IPS DF 19.7 (cell line): ENCODE measurements at regions not wholly inside any gene's neighbourhood (a gene's known extent, or its start where the extent isn't known, plus 50 kb on each side); places are given as distances from the start of the nearest gene placed in this dataset.
A peak's percentile ranks its signal among the peaks of the same experiment; 100 is the strongest.
"Not testable (repeated sequence)": the region's sequence is repeated elsewhere in the genome, so short reads cannot be mapped to it uniquely, and the experiment has no call there.

Experiments used
- DNase-seq: peaks from one replicate; pipeline ENCODE4 v3.0.0-alpha.2; 2013; ENCODE audit warnings: low read depth, low spot score

DNA sequence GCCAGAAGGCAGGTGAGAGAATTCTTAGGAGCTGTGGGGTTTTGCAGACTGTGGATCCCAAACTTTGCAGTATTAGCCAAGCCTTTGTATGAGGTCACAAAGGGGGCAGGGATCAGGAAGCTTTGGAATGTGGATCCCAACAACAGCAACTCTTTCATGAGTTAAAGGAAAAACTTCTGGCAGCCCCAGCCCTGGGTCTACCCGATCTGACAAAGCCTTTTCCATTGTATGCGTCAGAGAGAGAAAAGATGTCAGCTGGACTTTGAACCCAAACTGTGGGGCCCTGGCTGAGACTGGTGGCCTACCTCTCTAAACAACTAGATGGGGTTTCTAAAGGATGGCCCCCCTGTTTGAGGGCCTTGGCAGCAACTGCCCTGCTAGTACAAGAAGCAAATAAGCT is 101.8 kb upstream of the OSBPL11 start:
- not testable (repeated sequence) for DNase-seq

DNA sequence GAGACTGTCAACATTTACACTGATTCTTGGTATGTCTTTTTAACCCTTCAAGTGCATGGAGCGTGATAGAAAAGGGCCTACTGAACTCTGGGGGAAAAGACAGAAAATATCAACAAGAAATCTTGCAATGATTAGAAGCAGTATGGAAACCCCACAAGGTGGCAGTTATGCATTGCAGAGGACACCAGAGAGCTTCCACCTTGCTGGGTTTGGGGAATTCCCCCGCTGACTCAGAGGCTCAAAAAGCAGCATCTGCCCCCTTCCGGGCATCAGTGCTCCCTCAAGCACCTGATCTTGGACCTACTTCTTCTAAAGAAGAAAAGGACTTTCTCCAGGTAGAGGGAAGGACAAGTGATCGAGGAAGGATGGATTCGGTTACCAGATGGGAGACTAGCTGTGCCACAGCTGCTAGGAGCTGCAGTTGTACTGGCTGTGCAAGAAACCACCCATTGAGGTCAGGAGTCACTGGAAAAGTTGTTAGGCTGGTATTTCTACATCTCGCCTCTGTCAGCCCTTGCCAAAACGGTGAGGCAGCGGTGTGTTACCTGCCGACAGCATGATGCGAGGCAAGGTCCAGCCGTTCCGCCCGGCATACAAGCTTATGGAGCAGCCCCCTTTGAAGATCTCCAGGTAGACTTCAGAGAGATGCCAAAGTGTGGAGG is 102.8 kb upstream of the OSBPL11 start:
- DNase-seq, result not testable (repeated sequence)

DNA sequence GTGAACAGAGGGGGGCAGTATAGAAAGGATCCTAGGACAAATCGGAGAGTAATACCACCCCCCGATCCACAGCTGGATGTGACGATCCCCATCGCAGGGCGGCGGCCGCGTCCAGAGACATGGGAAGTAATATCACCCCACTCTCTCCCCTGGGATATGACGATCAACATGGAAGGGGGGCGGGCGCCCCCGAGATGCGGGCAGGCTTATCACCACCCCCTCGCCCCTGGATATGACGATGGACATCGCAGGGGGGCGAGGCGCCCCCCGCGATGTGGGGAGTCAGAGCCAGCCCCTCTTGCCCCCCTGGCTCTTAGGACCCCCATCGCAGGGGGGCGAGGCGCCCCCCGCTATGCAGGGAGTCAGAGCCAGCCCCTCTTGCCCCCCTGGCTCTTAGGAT is 120.4 kb upstream of the OSBPL11 start:
- DNase-seq, result no peak

DNA sequence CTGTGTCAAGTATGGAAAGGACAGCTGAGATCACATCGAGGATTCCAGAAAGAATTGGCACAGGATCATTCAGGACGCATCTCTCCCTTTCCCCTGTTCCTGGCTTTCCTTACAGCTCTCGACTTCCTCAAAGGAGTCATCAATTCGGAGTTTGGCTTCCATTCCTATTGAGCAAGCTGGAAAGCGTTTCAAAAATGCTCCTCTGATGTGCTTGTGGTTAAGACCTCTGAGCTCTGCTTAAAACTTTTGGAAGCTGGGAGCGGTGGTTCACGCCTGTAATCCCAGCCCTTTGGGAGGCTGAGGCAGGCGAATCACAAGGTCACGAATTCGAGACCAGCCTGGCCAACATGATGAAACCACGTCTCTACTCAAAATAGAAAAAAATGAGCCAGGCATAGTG is 136.9 kb upstream of the OSBPL11 start:
- DNase-seq, result not testable (repeated sequence)

DNA sequence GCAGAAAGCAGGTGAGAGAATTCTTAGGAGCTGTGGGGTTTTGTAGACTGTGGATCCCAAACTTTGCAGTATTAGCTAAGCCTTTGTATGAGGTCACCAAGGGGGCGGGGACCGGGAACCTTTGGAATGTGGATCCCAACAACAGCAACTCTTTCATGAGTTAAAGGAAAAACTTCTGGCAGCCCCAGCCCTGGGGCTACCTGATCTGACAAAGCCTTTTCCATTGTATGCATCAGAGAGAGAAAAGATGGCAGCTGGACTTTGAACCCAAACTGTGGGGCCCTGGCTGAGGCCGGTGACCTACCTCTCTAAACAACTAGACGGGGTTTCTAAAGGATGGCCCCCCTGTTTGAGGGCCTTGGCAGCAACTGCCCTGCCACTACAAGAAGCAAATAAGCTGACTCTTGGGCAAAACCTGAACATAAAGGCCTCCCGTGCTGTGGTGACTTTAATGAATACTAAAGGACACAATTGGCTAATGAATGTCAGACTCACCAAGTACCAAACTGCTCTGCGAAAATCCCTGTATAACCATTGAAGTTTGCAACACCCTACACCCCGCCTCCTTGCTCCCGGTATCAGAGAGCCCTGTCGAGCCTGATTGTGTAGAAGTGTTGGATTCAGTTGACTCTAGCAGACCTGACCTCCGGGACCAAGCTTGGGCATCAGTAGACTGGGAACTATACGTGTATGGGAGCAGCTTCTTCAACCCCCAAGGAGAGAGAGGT is 146.9 kb upstream of the OSBPL11 start:
- DNase-seq, result not testable (repeated sequence)

DNA sequence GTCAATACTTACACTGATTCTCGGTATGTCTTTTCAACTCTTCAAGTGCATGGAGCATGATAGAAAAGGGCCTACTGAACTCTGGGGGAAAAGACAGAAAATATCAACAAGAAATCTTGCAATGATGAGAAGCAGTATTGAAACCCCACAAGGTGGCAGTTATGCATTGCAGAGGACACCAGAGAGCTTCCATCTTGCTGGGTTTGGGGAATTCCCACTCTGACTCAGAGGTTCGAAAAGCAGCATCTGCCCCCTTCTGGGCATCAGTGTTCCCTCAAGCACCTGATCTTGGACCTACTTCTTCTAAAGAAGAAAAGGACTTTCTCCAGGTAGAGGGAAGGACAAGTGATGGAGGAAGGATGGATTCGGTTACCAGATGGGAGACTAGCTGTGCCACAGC is 147.5 kb upstream of the OSBPL11 start:
- peak; percentile 59 for DNase-seq

DNA sequence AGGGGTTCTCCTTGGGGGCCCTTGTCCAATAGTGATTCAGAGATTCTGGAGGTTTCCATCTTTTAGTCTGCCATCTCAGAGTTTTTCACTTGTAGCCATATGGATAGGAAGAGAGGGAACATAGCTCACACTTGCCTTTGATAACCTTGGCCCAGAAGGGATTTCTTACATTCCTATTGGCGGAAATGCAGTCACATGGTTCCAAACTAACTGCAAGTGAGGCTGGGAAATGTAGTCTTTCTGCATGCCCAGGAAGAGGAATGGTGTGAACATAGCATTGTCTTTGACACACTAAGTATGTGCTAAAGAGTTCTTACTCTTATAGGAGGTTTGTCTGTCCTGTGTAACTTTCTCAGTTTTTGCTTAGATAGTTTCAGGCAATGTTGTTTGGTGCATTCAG is 161.8 kb upstream of the OSBPL11 start:
- not testable (repeated sequence) for DNase-seq

DNA sequence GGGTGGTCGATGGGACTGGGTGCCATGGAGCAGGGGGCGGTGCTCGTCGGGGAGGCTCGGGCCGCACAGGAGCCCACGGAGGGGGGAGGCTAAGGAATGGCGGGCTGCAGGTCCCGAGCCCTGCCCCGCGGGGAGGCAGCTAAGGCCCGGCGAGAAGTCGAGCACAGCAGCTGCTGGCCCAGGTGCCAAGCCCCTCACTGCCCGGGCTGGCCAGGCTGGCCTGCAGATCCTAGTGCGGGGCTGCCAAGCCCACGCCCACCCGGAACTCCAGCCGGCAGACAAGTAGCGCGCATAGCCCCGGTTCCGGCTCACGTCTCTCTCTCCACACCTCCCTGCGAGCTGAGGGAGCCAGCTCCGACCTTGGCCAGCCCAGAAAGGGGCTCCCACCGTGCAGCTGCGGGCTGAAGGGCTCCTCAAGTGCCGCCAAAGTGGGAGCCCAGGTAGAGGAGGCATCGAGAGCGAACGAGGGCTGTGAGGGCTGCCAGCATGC is 163.4 kb upstream of the OSBPL11 start:
- not testable (repeated sequence) for DNase-seq

DNA sequence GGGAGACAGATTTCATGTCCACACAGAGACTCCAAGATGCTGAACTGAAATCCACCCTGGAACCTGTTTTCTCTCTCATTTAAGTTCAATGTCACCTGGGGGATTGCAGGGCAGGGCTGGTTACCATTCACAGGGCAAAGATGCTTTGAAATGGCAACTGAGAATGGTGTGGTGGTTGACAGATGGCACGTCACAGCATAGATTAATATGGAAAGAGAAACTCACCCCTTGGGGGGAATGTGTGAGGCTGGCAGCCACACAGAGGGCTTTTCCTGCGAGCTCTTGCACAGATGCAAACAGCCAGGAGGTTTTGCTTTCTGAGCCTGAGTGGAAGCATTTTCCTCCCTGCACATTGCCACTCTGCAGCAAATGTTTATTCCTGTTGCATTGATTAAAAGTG is 167.3 kb upstream of the OSBPL11 start:
- not testable (repeated sequence) for DNase-seq

DNA sequence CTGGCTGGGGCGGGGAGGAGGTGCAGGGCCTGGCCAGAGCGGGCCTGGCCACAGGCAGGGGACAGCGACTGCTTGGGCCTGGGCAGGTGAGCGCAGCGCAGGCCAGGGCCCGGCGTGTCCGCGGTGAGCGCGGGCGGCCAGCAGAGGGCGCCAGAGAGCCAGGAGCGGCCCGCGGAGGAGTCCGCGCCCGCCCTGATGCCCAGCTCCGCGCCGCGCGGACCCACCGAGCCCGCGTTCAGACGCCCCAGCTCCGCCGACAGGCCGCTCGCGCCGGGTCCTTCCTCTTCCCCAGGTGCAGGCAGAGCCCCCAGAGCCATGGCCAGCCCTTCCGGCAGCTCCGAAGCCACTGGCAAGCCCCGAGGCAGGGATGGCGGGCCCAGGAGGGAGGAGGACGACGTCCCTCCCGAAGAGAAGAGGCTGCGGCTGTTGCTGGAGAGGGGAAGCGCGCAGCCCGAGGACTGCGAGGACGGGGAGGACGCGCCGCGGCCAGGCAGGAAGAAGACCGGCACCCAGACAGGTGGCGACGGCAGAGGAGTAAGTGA is 171.1 kb upstream of the OSBPL11 start:
- DNase-seq, result not testable (repeated sequence)

DNA sequence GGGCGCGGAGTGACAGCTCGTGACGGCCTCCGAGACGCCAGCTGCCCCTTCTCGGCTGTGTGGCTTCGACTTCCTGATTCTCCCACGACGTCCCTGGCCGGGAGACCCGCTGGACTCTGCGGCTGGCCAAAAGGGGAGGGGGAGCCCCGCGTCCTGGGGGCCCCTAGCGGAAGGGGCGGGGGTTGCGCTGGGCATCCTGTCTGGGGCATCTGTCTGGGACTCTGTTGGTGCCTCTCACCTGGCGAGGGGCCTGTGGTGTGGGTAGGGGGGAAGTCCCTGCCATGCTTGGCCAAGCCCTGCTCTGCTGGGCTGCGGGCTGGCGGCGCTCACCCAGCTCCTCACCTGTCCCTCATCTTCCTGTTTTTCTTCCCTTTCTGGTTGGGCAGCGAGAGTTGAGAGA is 171.6 kb upstream of the OSBPL11 start:
- DNase-seq, result not testable (repeated sequence)

DNA sequence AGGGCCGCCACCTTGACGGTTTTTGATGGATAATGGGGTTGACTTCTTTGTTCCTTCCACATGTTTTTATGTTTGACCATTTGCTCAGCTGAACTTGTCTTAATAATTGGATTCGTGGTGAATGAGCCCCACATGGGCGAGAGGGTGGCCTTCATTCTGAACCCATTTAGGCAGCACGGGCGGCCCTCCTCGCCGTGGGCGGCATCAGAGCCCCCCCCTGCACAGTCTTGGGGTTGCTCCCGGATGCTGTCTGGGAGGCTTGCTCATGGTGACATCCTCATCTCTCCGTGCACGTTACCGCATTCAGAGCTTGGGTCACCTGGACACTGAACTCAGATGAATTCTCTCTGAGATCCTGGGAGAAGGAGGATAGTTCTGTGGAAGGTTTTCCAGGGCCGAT is 172.3 kb upstream of the OSBPL11 start:
- no peak for DNase-seq

DNA sequence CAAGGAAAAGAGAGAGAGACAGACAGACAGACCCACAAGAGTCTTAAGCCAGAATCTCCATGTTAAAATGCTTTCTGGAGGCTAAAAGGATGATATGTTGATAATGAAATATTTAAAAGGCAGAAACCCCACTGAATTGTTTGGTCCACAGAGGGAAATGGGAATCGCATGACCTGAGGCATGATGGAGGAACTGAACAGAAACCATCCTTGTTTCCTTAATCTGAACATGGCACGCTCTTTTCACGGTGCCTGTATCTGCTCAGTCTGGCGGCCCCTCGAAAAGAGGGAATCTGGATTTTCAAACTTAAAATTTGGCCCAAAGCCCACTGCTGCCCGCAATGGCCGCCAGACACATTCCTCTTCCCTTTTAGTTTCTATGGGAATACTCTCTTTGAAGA is 173.5 kb upstream of the OSBPL11 start:
- not testable (repeated sequence) for DNase-seq

DNA sequence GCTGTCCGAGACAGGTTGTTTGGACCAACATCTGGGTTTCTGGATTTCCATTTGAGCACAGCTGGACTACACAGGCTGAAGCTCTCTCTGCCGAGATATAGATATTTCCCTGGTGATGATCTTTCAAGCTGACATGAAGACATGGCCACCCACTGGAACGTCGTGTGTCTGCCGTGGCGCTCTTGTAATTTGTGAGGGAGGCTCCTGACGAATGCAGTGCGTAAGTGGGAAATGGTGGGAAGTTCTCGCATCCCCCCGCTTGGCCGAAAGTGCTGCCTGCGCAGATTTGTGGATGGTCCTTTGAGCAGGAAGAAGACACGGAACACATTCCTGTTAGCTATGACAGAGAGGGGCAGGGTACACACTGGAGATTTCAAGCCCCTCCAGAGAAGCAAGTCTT is 176.2 kb upstream of the OSBPL11 start:
- not testable (repeated sequence) for DNase-seq

DNA sequence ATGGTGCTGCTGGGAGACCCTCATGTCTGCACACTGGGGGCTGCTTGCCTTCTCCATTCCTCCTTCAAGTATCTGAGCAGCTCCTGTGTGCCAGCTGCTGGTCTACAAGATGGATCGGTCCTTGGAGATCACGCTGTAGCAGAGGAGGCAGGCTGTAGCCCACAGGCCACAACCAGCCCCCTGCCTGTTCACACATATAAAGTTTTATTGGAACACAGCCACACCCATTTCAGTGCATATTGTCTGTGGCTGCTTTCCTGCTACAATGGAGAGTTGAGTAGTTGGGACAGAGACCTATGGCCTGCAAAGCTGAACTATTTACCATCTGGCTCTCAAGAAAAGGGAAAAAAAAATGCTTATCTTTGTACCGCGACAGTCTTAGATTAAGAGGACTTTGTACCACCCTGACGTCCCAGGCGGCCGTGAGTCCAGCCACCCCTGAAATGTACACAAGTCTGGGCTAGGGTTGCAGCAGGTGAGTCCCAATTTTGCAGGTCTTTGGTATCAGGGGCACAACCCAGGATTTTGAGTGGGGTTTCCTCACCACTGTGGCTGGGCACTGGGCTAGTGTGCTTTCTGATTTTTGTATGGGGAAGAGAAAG is 179.2 kb upstream of the OSBPL11 start:
- not testable (repeated sequence) for DNase-seq

DNA sequence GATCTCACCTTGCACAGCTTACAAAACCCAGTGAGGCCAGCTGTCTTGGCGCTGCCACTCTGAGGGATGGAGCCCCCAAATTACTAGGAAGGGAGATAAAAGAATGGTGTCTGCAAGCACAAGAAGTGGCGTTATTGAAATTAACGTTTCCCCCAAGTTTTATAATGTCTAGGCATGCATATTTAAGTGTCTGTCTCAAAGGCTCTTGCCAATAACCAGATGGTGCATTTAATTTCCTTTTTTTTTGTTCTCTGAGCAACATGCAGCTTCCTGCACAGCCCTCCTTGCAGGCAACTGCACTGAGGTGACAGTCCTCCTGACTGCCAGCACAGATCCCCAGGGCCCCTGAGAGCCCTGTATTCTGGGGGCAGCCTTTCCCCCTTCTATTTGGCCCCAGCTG is 179.8 kb upstream of the OSBPL11 start:
- DNase-seq, result not testable (repeated sequence)

DNA sequence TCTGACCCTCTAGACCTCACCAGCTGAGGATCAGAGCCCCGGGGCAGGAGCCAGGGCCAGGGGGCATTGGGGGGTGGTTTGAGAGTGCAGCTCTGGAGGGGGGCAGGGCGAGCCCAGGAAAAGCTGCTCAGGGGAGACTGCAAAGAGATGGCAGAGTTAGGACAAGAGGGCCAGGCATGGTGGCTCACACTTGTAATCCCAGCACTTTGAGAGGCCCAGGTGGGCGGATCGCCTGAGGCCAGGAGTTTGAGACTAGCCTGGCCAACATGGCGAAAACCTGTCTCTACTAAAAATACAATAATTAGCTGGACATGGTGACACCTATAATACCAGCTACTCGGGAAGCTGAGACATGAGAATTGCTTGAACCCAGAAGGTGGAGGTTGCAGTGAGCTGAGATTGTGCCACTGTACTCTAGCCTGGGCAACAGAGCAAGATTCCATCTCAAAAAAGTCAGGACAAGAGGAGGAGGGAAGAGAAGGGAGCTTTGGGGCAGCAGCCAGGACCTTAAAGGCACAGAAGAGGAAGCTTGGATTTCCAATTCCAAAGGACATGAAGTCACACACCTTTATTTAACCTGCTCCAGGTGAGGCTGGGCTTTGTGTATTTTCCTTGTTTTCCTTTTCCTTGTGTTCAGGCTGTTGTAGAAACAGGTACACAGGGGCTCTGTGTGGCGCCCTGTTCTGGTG is 180.5 kb upstream of the OSBPL11 start:
- DNase-seq, result not testable (repeated sequence)

DNA sequence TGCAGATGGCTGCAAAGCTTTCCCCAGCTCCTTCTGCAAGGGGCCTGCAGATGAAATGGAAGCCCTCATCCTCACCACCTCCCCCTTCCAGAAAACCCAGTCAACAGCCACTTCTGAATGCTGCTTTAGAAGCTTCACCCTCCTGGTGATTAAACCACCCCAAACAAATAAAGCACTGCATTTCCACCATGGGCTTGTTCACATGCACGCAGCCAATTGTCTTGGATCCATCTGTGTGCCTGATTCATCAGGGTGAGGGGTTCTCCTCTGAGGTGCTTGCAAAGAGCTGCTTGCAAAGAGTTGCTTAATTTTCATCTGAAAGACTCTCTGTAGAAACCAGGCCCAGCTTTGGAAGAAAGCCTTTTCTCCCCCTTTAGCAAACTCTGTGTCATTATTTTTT is 184.0 kb upstream of the OSBPL11 start:
- not testable (repeated sequence) for DNase-seq

DNA sequence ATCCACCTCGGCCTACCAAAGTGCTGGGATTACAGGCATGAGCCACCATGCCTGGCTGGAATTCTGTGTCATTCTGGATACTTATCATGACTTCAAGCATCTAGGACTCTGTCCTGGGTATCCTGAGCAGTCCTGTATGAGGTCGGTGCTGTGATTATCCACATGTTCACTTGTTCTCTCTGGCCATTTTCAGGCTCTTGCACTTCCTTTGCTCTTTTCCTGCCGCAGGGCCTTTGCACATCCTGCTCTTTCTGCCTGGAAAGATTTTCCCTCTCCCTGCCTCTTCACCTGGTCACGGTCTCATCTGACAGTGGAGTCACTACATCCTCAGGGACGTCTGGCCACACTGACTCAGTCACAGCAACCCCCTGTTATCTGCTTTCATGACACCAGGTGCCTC is 184.6 kb upstream of the OSBPL11 start:
- DNase-seq, result not testable (repeated sequence)

DNA sequence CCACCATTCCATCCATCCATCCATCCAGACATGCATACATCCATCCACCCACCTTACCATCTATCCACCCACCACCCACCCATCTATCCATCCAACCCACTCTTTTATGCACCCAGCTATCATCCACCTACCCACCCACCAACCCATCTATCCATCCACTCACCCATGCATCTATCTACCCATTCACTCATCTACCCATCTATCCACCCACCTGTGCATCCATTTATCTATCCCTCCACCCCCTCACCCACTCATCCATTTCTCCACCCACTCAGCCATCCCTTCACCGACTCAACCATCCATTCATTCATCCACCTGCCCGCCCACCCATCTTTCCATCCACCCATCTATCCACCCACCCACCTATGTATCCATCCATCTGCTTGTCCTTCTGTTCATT is 186.4 kb upstream of the OSBPL11 start:
- DNase-seq, result not testable (repeated sequence)

DNA sequence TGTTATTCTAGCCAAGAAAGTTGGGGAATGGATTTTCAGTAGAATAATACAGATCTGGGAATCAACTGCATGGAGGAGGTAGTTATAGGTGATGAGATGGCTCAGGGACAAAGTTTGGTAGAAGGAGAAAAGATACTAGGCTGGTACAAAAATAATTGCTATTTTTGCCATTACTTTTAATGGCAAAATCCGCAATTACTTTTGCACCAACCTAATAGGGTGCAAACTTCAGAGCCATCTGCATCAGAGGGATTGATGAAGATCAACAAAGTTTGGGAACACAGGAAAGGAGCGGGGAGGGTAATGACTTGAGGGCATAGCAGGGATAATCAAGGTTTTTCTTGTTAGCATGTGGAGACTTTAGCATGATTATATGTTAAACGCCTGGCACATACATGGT is 178.7 kb upstream of the ROPN1B start:
- not testable (repeated sequence) for DNase-seq

DNA sequence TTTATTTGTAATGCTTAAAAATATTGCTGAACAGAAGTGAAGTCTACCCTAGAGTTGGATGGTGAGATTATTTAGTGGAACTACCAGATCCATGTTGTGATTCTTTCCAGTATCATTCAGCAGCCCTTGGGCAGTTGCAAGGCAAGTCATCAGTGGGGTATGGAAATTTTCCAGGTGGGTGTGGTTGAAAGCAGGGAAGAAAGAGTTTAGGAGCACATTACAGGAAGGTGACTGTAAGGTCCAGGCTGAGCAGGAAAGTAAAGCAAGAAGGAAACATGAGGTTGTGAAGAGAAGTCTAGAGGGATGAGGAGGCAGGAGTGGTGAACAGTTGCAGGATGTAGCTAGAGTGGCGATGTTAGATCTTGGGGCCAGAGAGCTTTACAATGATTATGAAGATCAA is 178.0 kb upstream of the ROPN1B start:
- DNase-seq, result not testable (repeated sequence)
